ENCODE measurements at regions not wholly inside any gene's neighbourhood (a gene's known extent, or its start where the extent isn't known, plus 50 kb on each side); places are given as distances from the start of the nearest gene placed in this dataset.

DNA sequence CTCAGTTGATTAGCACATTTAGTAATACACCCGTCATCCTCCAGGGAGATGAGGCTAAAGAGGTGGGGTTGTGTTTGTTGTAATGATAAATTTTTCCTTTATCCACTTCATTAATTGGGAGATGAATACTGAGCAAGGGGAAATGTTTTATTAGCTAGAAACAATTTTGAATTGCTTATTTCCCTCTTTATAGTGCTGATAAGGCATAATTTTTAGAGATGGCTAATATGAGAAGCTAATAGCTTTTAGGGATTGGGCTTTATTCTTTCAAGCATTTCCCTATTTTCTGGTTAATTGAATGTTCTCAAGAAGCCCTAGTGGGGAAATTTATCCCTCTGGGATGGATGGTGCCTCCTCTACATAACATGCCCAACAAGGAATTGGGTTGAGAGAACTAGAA, 365.2 kb upstream of the IGFBP7 start:
- no peak for FAIRE-seq
- no peak overlapping the region for H3K4me3 ChIP-seq (ENCODE audit: low read length in 3 of 3)
- TF ChIP-seq, protein P1, sequence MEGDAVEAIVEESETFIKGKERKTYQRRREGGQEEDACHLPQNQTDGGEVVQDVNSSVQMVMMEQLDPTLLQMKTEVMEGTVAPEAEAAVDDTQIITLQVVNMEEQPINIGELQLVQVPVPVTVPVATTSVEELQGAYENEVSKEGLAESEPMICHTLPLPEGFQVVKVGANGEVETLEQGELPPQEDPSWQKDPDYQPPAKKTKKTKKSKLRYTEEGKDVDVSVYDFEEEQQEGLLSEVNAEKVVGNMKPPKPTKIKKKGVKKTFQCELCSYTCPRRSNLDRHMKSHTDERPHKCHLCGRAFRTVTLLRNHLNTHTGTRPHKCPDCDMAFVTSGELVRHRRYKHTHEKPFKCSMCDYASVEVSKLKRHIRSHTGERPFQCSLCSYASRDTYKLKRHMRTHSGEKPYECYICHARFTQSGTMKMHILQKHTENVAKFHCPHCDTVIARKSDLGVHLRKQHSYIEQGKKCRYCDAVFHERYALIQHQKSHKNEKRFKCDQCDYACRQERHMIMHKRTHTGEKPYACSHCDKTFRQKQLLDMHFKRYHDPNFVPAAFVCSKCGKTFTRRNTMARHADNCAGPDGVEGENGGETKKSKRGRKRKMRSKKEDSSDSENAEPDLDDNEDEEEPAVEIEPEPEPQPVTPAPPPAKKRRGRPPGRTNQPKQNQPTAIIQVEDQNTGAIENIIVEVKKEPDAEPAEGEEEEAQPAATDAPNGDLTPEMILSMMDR (IDR thresholded peaks at IDR 0.05; ENCODE audit: borderline replicate concordance, extremely low read depth, insufficient read depth): no peak
- no peaks in the 10 kb centered on the region for H3K4me1 ChIP-seq (ENCODE audit: control insufficient read depth in 2 of 3, insufficient read depth in 2 of 3, low read depth in 1 of 3, low read length in 3 of 3)
- no peak for DNase-seq
- H3K9ac ChIP-seq (ENCODE audit: low read length in 3 of 3): no peak overlapping the region
- intact Hi-C loops (cut with DNase I): no loop called here
- H3K27me3 ChIP-seq (ENCODE audit: control insufficient read depth, insufficient read depth, low read length): no peaks in the 10 kb centered on the region
- no peaks in the 10 kb centered on the region for H3K36me3 ChIP-seq (ENCODE audit: control insufficient read depth in 2 of 3, insufficient read depth in 3 of 3, low read length in 3 of 3)
- no peak overlapping the region for H3K27ac ChIP-seq (ENCODE audit: low read depth in 2 of 2, low read length in 2 of 2)
- H3K9me3 ChIP-seq (ENCODE audit: control insufficient read depth in 2 of 3, insufficient read depth in 1 of 3, low read length in 3 of 3): no peaks in the 10 kb centered on the region

DNA sequence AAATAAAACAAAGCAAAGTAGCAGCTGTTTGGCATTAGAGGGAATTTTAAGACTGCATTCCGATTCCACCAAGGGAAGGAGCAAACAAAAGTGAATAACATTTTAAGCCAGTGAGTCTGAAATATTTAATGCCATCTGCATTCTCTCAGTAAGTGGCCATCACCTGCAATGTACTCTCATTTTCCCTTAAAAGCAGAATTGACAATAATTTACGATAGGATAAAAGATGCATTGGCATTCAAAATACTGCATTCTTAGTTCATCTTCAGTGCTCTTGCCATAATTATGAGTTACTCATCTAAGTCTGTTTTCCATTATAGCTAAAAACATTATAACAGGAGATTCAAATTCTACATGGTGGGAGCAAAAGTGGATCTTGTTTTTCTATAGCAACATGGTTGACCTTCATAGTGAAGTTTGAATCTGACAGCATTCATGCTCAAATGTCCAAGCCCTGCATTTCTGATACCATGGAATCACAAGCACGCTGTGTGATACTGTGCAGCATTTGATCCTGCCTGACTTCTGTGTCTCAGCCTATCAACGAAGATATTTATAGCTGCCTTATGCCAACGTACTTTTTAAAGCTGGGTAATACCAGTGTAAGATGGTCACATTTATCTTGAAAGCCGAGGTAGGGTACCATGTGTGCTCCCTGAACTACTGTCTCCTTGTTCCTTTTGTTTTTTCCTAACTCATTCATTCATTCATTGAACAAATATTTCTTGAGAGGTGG, 355.3 kb upstream of the IGFBP7 start:
- TF ChIP-seq, protein P1 (IDR thresholded peaks at IDR 0.05; ENCODE audit: borderline replicate concordance, extremely low read depth, insufficient read depth): no peak
- FAIRE-seq (no peak), DNase-seq (no peak)
- intact Hi-C loops (cut with DNase I): no loop called here
- Histone ChIP-seq H3K9me3 (ENCODE audit: control insufficient read depth in 2 of 3, insufficient read depth in 1 of 3, low read length in 3 of 3) (no peaks in the 10 kb centered on the region), H3K4me3 (ENCODE audit: low read length in 3 of 3) (no peak overlapping the region), H3K4me1 (ENCODE audit: control insufficient read depth in 2 of 3, insufficient read depth in 2 of 3, low read depth in 1 of 3, low read length in 3 of 3) (no peaks in the 10 kb centered on the region), H3K36me3 (ENCODE audit: control insufficient read depth in 2 of 3, insufficient read depth in 3 of 3, low read length in 3 of 3) (no peaks in the 10 kb centered on the region), H3K27me3 (ENCODE audit: control insufficient read depth, insufficient read depth, low read length) (no peaks in the 10 kb centered on the region), H3K27ac (ENCODE audit: low read depth in 2 of 2, low read length in 2 of 2) (no peak overlapping the region), H3K9ac (ENCODE audit: low read length in 3 of 3) (no peak overlapping the region)

DNA sequence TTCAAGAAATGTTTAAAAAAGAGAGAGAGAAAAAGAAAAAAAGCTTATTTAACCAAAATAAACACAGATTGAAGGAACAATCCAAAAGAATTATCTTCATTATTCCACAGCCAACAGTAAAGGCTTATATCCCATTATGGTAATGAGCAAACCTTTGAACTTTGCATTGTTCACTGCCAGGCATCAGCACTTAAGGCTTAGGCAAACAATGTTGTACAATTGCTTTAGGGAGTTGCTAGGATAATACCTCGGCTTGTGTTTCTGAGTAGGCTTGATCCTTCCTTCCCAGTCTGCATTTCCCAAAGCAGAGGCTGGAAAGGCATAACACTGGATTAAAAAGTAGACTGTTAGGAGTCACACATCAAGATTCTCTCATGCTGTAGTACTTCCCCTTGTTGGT, 352.7 kb upstream of the IGFBP7 start:
- no peaks in the 10 kb centered on the region for H3K36me3 ChIP-seq (ENCODE audit: control insufficient read depth in 2 of 3, insufficient read depth in 3 of 3, low read length in 3 of 3)
- H3K4me1 ChIP-seq (ENCODE audit: control insufficient read depth in 2 of 3, insufficient read depth in 2 of 3, low read depth in 1 of 3, low read length in 3 of 3): no peaks in the 10 kb centered on the region
- intact Hi-C loops (cut with DNase I): no loop called here
- H3K27ac ChIP-seq (ENCODE audit: low read depth in 2 of 2, low read length in 2 of 2): no peak overlapping the region
- DNase-seq: peak in 2 of 5 donors; percentile 4 to 25
- no peak overlapping the region for H3K4me3 ChIP-seq (ENCODE audit: low read length in 3 of 3)
- H3K9ac ChIP-seq (ENCODE audit: low read length in 3 of 3): no peak overlapping the region
- no peak for FAIRE-seq
- TF ChIP-seq, protein P1 (IDR thresholded peaks at IDR 0.05; ENCODE audit: borderline replicate concordance, extremely low read depth, insufficient read depth): no peak
- H3K9me3 ChIP-seq (ENCODE audit: control insufficient read depth in 2 of 3, insufficient read depth in 1 of 3, low read length in 3 of 3): peaks cover 0 to 2% (median 0%) of the 10 kb centered on the region in 3 donors
- H3K27me3 ChIP-seq (ENCODE audit: control insufficient read depth, insufficient read depth, low read length): no peaks in the 10 kb centered on the region

DNA sequence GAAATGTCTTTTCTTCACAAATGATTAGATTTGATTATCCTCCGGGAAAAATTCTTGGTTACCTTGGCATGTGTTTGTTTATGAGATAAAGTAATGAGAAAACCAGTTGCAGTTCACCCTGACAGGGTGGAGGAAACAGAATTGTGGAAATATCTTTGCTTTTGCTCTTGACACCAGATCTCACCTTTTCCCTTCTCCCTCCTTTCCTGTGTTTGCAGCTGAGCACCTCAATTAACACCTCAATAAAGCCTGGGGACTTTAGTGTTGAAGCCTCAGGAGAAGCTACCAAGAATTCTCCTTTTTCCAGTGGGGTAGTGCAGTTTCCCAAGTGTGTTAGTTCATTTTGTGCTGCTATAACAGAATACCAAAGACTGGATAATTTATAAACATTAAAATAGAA, 350.8 kb upstream of the IGFBP7 start:
- Histone ChIP-seq H3K27me3 (ENCODE audit: control insufficient read depth, insufficient read depth, low read length) (no peaks in the 10 kb centered on the region), H3K9ac (ENCODE audit: low read length in 3 of 3) (no peak overlapping the region), H3K27ac (ENCODE audit: low read depth in 2 of 2, low read length in 2 of 2) (no peak overlapping the region), H3K9me3 (ENCODE audit: control insufficient read depth in 2 of 3, insufficient read depth in 1 of 3, low read length in 3 of 3) (peaks cover 0 to 4% (median 0%) of the 10 kb centered on the region in 3 donors), H3K4me1 (ENCODE audit: control insufficient read depth in 2 of 3, insufficient read depth in 2 of 3, low read depth in 1 of 3, low read length in 3 of 3) (no peaks in the 10 kb centered on the region), H3K36me3 (ENCODE audit: control insufficient read depth in 2 of 3, insufficient read depth in 3 of 3, low read length in 3 of 3) (no peaks in the 10 kb centered on the region), H3K4me3 (ENCODE audit: low read length in 3 of 3) (no peak overlapping the region)
- no peak for FAIRE-seq
- DNase-seq: no peak
- TF ChIP-seq, protein P1 (IDR thresholded peaks at IDR 0.05; ENCODE audit: borderline replicate concordance, extremely low read depth, insufficient read depth): no peak
- intact Hi-C loops (cut with DNase I): no loop called here

Data from kidney (tissue), 13 donors.